Fibroblast of skin of right biceps (primary cell): ENCODE measurements at regions not wholly inside any gene's neighbourhood (a gene's known extent, or its start where the extent isn't known, plus 50 kb on each side); places are given as distances from the start of the nearest gene placed in this dataset.
"Not testable (repeated sequence)": the region's sequence is repeated elsewhere in the genome, so short reads cannot be mapped to it uniquely, and the experiment has no call there.

Source experiments
- DNase-seq: peaks from one replicate; pipeline ENCODE4 v3.0.0-alpha.2; 2013

GRCh38 chr12:13433768-13434167, 237.2 kb downstream of the EMP1 start:
- no peak for DNase-seq

DNA sequence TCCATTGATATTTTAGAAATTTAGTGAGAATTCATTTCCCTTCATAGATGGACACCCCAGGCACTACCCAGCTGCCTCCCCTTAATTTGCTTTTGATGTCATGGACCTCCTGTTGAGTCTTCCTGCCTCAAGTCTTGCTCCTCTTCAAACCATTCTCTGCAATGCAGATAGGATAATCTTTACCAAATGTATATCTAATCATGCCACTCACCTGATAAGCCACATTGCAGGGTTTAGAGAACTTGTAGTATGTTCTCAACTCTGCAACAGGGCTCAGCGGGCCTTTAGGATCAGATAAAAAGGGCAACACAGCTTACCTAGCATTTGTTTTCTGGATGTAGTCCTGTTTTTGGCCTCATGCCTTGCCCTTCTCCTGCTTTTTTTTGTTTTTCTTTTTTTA, 234.5 kb downstream of the EMP1 start:
- no peak for DNase-seq

- DNase-seq = peak; percentile 74
These were observed 232.2 kb downstream of the EMP1 start for GRCh38 chr12:13428538-13429265.

DNA sequence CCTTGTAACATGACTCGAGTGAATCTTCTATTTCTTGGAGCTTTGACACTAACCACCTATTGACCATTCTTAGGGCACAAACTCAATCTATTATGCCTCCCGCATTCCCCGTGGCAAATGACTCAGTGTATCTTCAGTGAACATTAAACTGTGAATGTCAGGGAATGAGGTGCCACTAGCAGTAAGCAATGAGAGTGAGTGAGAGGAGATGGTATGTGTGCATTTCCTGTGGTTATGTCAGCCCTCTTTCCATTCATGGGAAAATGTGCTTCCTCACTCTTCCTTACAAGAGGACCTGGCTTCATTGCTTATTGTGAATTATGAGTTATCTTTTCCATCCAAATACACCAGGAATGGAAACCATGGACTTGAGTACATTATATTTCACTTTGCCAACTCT, 229.2 kb downstream of the EMP1 start:
- peak; percentile 96 for DNase-seq

- no peak for DNase-seq
These were observed 225.8 kb downstream of the EMP1 start for GRCh38 chr12:13422291-13422690.

DNA sequence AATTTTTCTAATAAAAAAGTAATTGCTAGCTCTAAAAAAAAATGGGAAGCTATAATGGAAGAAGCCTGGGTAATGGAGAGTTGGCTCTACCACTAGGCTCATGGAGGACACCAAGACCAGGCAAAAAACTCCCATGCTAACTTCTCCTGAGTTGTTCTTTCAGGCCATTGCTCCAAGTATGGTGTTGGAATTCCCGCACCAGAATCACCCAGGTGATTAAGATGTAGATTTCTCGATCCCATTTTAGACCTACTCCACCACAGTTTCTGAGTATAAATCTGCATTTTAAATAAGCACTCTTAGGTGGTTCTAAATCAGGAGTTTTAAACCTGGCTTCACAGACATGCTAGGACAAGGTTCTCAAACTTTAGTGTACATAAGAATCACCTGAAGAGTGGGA, 221.0 kb downstream of the EMP1 start:
- no peak for DNase-seq

DNA sequence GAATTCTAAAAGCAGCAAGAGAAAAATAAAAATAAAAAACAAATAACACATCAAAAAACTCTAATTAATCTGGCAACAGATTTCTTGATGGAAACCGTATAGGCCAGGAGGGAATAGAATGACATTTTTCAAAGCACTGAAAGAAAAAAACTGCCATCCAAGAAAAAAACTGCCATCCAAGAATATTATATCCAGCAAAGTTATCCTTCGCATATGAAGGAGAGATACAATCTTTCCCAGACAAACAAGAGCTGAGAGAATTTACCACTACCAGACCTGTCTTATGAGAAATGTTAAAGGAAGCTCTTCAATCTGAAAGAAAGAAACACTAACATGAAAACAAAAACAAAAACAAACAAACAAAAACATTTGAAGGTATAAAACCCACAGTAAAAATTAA, 214.8 kb downstream of the EMP1 start:
- no peak for DNase-seq

DNA sequence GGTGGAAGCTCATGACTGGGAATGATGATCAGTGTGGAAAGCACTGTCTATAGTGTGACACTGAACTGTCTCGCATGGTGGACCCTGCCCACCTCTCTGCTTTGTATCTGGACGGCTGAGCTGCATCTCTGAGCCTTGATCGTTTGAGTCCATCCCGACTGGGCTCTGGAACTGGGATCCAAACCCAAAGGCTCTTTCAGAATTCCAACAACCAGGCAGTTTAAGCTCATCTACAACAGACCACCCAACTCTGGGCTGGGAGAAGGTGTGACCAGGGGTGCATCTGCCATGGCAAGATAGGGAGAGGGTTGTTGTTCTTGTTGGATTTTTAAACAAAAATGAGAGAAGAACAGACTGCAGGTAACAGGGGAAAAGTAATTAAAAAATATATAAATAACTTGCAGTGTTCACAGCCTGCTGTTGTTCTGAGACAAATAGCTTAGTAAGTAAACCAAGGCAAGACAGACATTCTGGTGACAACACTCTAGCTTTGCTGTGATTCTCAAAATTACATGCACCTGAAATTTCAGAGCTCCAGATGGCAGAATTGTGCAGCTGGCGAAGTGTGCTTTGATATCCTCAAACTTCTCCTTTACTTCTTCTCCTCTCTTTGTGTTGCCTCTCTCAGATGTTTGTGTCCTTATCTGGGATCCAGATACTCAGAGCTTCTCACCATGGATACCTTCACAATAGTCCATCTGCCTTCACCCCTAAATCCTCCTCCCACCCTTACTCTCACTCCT, 209.6 kb downstream of the EMP1 start:
- no peak for DNase-seq

DNA sequence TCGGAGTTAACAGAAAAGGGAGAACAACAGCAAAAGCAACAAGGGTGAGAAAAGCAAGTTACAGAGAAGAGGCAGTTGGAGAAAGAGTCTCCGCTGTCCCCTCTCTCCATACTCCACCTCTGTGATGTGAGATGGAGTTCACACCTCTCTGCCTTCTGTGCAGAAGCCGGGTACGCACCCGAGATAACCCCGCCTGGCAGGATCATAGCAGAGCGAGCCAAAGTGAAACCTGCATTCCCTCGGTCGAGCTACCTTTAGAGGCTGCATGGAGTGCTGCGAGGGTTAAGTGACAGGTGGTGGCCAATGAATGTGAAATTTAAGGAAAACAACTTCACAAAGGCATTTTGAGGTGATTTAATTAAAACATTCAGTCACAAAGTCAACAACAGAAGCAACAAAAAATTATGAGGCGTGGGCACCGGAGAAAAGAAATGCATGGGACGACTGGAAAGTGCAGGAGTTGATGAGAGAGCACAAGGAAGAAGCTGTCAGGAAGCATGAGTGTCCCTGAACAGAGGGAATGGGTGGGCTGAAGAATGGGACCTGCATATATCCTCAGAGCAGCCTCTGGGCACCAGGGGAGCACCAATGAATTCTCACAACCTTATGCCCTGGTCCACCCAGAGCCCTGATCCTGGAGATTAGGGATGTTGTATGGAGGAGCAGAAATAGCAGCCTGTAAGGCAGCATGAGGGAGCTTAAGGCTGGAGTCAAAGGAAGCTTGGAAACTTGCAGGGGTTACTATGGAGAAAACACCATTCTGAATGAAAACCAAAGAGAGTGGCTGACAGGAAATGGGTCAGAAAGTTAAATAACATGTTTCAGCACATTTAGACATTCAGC, 208.3 kb downstream of the EMP1 start:
- DNase-seq = no peak

DNA sequence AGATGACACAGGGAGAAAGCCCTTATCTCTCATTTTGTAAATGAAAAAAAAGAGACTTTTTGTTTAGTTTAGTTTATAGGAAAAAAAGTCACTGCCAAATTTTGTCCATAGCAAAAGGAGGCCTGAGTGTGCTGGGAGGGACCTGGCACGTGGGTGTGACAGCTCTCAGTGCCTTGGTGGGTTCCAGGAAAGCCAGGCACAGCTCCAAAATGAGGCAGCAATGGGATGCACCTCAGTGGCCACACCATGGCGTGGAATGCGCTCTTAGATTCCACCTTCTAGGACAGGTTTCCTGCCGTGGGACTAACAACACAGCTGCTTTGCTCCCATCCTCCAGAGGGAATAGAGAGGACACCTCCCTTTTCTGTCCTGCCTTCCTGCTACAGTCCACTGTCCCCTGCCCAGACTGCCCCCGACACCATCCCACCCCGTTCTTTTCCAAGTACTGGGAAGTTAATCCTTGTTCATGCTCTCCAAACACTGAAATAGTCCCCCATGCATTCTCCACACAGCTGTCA, 207.6 kb downstream of the EMP1 start:
- DNase-seq = no peak

- DNase-seq = not testable (repeated sequence)
These were observed 194.8 kb downstream of the EMP1 start for GRCh38 chr12:13391375-13391774.

DNA sequence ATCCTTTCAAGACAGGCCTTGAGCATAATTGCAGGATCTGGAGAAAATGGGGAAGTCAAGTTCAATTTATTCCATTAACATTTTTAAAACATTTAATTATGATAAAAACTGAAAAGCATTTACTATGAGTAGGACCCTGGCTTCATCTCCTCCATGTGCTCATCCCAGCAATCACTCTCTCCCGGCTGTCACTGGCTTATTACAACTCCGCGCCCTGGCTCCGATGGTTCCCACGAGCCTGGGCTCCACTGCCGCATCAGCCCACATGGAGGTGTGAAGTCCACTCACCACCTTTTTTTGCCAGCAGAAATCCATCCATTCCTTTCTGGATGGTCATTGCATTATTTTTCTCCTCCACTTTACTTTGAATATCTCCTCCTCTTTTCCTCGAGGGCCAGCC, 194.4 kb downstream of the EMP1 start:
- no peak for DNase-seq

GRCh38 chr12:13390381-13390861, 193.9 kb downstream of the EMP1 start:
- DNase-seq = peak; percentile 14

GRCh38 chr12:13387101-13387500, 190.6 kb downstream of the EMP1 start:
- no peak for DNase-seq

- no peak for DNase-seq
These were observed 190.0 kb downstream of the EMP1 start for GRCh38 chr12:13386323-13387039.

GRCh38 chr12:13383379-13383778, 186.9 kb downstream of the EMP1 start:
- no peak for DNase-seq

DNA sequence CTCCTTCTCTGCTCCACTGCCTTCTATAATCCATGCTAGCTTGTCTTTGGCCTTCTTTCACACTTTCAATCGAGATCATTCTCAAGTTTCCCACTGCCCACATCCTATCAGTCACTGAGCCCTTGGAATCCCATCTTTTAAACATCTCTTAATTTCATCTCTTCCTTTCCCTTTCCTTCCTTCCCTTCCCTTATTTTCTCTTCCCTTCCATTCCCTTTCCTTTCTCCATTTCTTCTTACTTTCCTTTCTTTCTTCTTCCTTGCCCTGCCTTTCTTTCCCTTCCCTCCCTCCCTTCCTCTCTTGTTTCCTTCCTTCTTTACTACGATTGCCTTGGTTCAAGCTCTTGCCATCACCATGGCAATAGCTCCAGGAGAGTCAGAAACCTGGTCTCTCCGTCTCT, 183.8 kb downstream of the EMP1 start:
- no peak for DNase-seq

GRCh38 chr12:13379531-13380188, 183.1 kb downstream of the EMP1 start:
- DNase-seq = no peak

DNA sequence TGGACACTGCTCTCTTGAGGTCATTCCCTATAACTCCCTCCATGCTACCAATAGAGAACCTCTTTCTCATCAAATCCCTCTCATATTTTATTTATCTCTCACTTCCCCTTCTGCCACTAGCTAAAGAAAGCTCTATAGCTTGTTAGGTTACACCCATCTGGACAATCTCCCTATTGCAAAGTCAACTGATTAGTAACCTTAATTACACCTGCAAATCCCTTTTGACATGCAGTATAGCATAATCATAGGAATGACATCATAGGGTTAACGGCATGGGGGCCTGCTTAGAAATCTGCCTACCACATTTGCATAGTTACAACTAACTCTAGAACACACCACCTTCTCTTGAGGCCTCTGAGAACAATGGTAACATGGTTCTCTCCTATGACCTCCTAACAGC, 181.2 kb downstream of the EMP1 start:
- no peak for DNase-seq

- DNase-seq = no peak
These were observed 180.3 kb downstream of the EMP1 start for GRCh38 chr12:13376610-13377373.
